ENCODE measurements at regions not wholly inside any gene's neighbourhood (a gene's known extent, or its start where the extent isn't known, plus 50 kb on each side); places are given as distances from the start of the nearest gene placed in this dataset.

DNA sequence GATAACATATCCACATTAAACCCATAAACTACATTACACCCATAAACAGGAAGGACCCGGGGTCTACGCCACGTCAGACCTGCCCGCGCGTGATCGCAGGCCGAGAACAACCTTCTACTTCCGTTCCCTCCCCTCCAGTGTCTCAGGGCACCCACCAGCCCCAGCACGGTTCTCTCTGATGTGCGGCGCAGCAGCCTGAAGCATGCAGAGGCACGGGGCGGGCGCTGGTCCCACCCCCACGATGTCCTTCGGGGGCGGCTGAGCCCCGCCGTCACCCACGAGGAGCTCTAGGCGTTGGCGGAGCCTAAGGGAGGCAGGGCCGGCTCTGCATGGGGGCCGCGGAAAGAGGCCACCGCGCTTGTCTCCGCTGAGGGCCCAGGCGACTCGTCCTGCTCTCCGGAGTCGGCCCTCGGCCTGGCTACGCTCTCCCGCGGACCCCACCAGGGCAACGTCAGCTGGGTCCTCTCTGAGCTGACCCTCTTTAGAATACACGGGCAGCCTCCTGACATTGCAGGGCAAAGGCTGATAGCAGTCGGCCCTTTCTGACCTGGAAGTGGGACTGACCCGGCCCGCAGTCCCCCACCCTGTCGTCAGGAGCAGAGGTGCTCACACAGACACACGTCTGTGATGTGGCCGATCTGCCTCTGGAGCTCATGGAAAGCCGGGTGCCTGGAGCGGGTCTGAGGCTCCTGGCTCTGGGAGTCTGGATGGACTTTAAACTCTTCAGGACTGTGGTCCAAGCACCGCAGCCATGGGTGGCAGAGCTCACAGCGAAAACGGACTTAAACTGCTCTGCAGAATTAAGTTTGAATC, 65.6 kb upstream of the ADGRA1 start:
- Mint-ChIP-seq H3K4me3 (no peak overlapping the region), H3K36me3 (ENCODE audit: low read depth) (no peaks in the 10 kb centered on the region), H3K4me1 (ENCODE audit: low read depth) (no peaks in the 10 kb centered on the region), H3K9me3 (no peaks in the 10 kb centered on the region), H3K27ac (no peak overlapping the region), H3K27me3 (no peaks in the 10 kb centered on the region)
- ATAC-seq (ENCODE audit: poor library complexity) (no peak), DNase-seq (no peak)
- Histone ChIP-seq H3K36me3 (ENCODE audit: insufficient read depth, low read length) (no peaks in the 10 kb centered on the region), H3K9me3 (ENCODE audit: control insufficient read depth in 1 of 2, insufficient read depth in 1 of 2, low read length in 2 of 2) (peaks cover 0 to 30% of the 10 kb centered on the region in 2 experiments), H3K4me3 (ENCODE audit: low read length) (no peak overlapping the region), H3K27me3 (ENCODE audit: control insufficient read depth in 1 of 2, insufficient read depth in 2 of 2, low read length in 2 of 2) (no peaks in the 10 kb centered on the region), H3K27ac (ENCODE audit: low read depth in 1 of 2, low read length in 2 of 2) (no peak overlapping the region), H3K4me1 (ENCODE audit: insufficient read depth, low read length) (no peaks in the 10 kb centered on the region)
- TF ChIP-seq, protein P1, sequence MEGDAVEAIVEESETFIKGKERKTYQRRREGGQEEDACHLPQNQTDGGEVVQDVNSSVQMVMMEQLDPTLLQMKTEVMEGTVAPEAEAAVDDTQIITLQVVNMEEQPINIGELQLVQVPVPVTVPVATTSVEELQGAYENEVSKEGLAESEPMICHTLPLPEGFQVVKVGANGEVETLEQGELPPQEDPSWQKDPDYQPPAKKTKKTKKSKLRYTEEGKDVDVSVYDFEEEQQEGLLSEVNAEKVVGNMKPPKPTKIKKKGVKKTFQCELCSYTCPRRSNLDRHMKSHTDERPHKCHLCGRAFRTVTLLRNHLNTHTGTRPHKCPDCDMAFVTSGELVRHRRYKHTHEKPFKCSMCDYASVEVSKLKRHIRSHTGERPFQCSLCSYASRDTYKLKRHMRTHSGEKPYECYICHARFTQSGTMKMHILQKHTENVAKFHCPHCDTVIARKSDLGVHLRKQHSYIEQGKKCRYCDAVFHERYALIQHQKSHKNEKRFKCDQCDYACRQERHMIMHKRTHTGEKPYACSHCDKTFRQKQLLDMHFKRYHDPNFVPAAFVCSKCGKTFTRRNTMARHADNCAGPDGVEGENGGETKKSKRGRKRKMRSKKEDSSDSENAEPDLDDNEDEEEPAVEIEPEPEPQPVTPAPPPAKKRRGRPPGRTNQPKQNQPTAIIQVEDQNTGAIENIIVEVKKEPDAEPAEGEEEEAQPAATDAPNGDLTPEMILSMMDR (IDR thresholded peaks at IDR 0.05) = no peak
- POLR2A ChIA-PET = no interaction called here
- intact Hi-C loops (cut with DNase I, micrococcal nuclease) = no loop called here
- CTCF ChIA-PET = no interaction called here

DNA sequence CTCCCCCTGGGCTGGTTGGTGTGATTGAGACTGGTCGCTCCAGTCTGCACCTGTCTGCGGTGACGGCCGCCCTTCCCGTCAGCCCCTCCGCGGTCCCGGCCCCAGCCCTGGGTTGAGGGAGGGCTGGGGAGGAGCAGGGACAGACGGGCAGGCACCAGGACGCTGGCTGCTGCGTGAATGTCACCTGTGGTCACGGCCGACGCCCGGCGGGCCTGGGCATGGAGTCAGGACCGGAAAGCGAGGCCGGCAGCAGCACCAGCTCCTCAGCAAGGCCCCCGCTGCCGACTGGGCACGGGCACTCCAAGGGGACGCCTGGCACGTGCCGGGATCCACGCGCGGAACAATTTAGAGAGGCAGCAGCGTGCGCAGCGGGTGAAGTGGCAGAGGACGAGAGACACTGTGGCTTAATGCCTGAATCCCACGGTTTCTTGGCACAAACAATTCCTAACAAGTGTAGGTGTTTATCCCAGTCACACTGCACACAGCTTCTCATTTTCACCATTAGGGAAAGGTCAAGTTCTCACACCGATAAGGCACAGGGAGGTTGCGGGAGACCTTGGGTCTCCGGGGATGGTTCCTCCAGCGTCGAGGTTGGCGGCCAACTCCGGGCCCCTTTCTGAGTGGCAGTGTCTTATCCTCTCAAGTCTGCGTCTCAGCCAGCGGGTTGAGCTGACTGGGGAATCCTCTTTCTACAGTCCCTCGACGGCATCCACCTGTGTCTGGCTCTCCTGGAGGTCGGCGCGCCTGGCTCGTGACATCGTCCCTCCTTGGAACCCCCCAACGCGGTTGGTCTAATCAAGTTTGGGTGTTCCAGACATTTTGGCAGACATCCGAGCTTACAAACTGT, 66.4 kb upstream of the ADGRA1 start:
- Histone ChIP-seq H3K27me3 (ENCODE audit: control insufficient read depth in 1 of 2, insufficient read depth in 2 of 2, low read length in 2 of 2) (no peaks in the 10 kb centered on the region), H3K27ac (ENCODE audit: low read depth in 1 of 2, low read length in 2 of 2) (no peak overlapping the region), H3K9me3 (ENCODE audit: control insufficient read depth in 1 of 2, insufficient read depth in 1 of 2, low read length in 2 of 2) (peaks cover 0 to 31% of the 10 kb centered on the region in 2 experiments), H3K36me3 (ENCODE audit: insufficient read depth, low read length) (no peaks in the 10 kb centered on the region), H3K4me3 (ENCODE audit: low read length) (no peak overlapping the region), H3K4me1 (ENCODE audit: insufficient read depth, low read length) (no peaks in the 10 kb centered on the region)
- TF ChIP-seq, protein P1 (IDR thresholded peaks at IDR 0.05) = no peak
- no peaks in the 10 kb centered on the region for H3K27me3 Mint-ChIP-seq
- CTCF ChIA-PET = no interaction called here
- H3K4me1 Mint-ChIP-seq (ENCODE audit: low read depth) = no peaks in the 10 kb centered on the region
- ATAC-seq (ENCODE audit: poor library complexity) = no peak
- intact Hi-C loops (cut with DNase I, micrococcal nuclease) = no loop called here
- H3K36me3 Mint-ChIP-seq (ENCODE audit: low read depth) = no peaks in the 10 kb centered on the region
- DNase-seq = no peak
- H3K27ac Mint-ChIP-seq = no peak overlapping the region
- no peaks in the 10 kb centered on the region for H3K9me3 Mint-ChIP-seq
- POLR2A ChIA-PET = no interaction called here
- no peak overlapping the region for H3K4me3 Mint-ChIP-seq

DNA sequence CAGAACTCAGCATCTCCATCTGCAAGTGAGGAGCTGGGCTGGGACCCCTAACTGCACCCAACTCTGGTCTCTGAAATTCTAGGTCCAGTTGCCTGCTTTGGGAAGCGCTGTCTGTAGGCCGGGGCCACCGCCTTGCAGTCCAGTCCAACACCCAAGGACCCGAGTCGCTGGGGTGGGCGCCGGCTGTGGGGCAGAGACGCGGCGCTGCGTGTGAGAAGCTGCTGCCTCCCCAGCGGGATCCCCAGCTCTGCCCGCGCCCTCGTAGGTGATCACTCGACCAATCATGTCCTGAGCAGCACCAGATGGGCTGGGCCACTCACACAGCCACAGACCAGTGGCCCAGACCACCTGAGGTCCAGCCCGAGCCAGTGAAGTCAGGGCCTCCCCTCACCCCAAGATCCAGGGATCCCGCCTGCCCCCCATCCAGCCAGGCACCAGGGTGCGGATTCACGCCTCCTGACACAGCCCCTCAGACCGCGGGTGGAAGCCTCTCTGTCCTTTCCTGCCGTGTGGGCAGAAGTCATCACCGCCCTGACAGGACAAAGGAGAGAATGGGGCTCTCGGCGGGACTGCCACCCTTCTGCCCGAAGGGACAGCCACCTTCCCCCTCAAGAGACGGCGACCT, 67.4 kb upstream of the ADGRA1 start:
- Mint-ChIP-seq H3K27me3 (no peaks in the 10 kb centered on the region), H3K9me3 (no peaks in the 10 kb centered on the region), H3K36me3 (ENCODE audit: low read depth) (no peaks in the 10 kb centered on the region), H3K4me3 (no peak overlapping the region), H3K27ac (no peak overlapping the region), H3K4me1 (ENCODE audit: low read depth) (no peaks in the 10 kb centered on the region)
- DNase-seq (no peak), ATAC-seq (ENCODE audit: poor library complexity) (no peak)
- no peak overlapping the region for H3K4me3 ChIP-seq (ENCODE audit: low read length)
- TF ChIP-seq, protein P1 (IDR thresholded peaks at IDR 0.05) = no peak
- H3K27ac ChIP-seq (ENCODE audit: low read depth in 1 of 2, low read length in 2 of 2) = no peak overlapping the region
- no peaks in the 10 kb centered on the region for H3K36me3 ChIP-seq (ENCODE audit: insufficient read depth, low read length)
- intact Hi-C loops (cut with DNase I, micrococcal nuclease) = no loop called here
- no peaks in the 10 kb centered on the region for H3K27me3 ChIP-seq (ENCODE audit: control insufficient read depth in 1 of 2, insufficient read depth in 2 of 2, low read length in 2 of 2)
- H3K9me3 ChIP-seq (ENCODE audit: control insufficient read depth in 1 of 2, insufficient read depth in 1 of 2, low read length in 2 of 2) = peaks cover 0 to 39% of the 10 kb centered on the region in 2 experiments
- ChIA-PET CTCF (no interaction called here), POLR2A (no interaction called here)
- no peaks in the 10 kb centered on the region for H3K4me1 ChIP-seq (ENCODE audit: insufficient read depth, low read length)

Data from CD4-positive, alpha-beta T cell (primary cell).